T-helper 2 cell treated with Interferon-gamma antibody and Interleukin-4, amounts not matched to agents 5 μg/mL and 100 μg/mL, for 36 hours (primary cell): ENCODE measurements at regions not wholly inside any gene's neighbourhood (a gene's known extent, or its start where the extent isn't known, plus 50 kb on each side); places are given as distances from the start of the nearest gene placed in this dataset.
A peak's percentile ranks its signal among the peaks of the same experiment; 100 is the strongest.

ENCODE experiments used
- DNase-seq: peaks from one replicate; pipeline ENCODE4 v3.0.0; 2021; ENCODE audit warnings: low spot score
- H3K27ac Mint-ChIP-seq: one replicate; pipeline ENCODE4 v1.8.0; 2021; ENCODE audit warnings: mild to moderate bottlenecking, mixed read lengths
- H3K27me3 Mint-ChIP-seq: one replicate; pipeline ENCODE4 v1.8.0; 2021; ENCODE audit warnings: low read depth, mixed read lengths
- H3K36me3 Mint-ChIP-seq: one replicate; pipeline ENCODE4 v1.8.0; 2021; ENCODE audit warnings: low read depth, mixed read lengths
- H3K4me1 Mint-ChIP-seq: one replicate; pipeline ENCODE4 v1.8.0; 2021; ENCODE audit warnings: low read depth, mixed read lengths
- H3K4me3 Mint-ChIP-seq: one replicate; pipeline ENCODE4 v1.8.0; 2022; ENCODE audit warnings: mild to moderate bottlenecking, moderate library complexity, mixed read lengths
- H3K9me3 Mint-ChIP-seq: one replicate; pipeline ENCODE4 v1.8.0; 2021; ENCODE audit warnings: mixed read lengths

GRCh38 chr15:91469632-91470567 is 369.8 kb downstream of the SV2B start:
- peaks cover 15% of the 10 kb centered on the region for H3K27me3 Mint-ChIP-seq
- peak overlapping the region; percentile 58 for H3K4me3 Mint-ChIP-seq
- peaks cover 1% of the 10 kb centered on the region for H3K36me3 Mint-ChIP-seq
- peak; percentile 50 for DNase-seq
- H3K27ac Mint-ChIP-seq: peak overlapping the region; percentile 76
- H3K4me1 Mint-ChIP-seq: peaks cover 42% of the 10 kb centered on the region
- H3K9me3 Mint-ChIP-seq: no peaks in the 10 kb centered on the region

GRCh38 chr15:91471468-91471867 is 371.4 kb downstream of the SV2B start:
- Mint-ChIP-seq H3K4me1 (peaks cover 42% of the 10 kb centered on the region), H3K27ac (peak overlapping the region; percentile 76), H3K4me3 (peak overlapping the region; percentile 45), H3K27me3 (peaks cover 20% of the 10 kb centered on the region), H3K9me3 (no peaks in the 10 kb centered on the region), H3K36me3 (peaks cover 1% of the 10 kb centered on the region)
- DNase-seq: no peak

GRCh38 chr15:91472316-91472756 is 372.3 kb downstream of the SV2B start:
- Mint-ChIP-seq H3K9me3 (no peaks in the 10 kb centered on the region), H3K27ac (peak overlapping the region; percentile 50), H3K36me3 (peaks cover 1% of the 10 kb centered on the region), H3K27me3 (peaks cover 25% of the 10 kb centered on the region), H3K4me3 (peak overlapping the region; percentile 58), H3K4me1 (peaks cover 42% of the 10 kb centered on the region)
- no peak for DNase-seq

GRCh38 chr15:91473894-91474545 is 374.0 kb downstream of the SV2B start:
- Mint-ChIP-seq H3K27me3 (peaks cover 19% of the 10 kb centered on the region), H3K4me1 (peaks cover 39% of the 10 kb centered on the region), H3K4me3 (no peak overlapping the region), H3K36me3 (peaks cover 1% of the 10 kb centered on the region), H3K27ac (no peak overlapping the region), H3K9me3 (no peaks in the 10 kb centered on the region)
- DNase-seq: no peak

GRCh38 chr15:91476861-91477260 is 376.6 kb upstream of the SLCO3A1 start:
- Mint-ChIP-seq H3K27me3 (peaks cover 16% of the 10 kb centered on the region), H3K4me3 (no peak overlapping the region), H3K27ac (no peak overlapping the region), H3K9me3 (no peaks in the 10 kb centered on the region), H3K36me3 (peaks cover 1% of the 10 kb centered on the region), H3K4me1 (peaks cover 12% of the 10 kb centered on the region)
- no peak for DNase-seq

- Mint-ChIP-seq H3K36me3 (no peaks in the 10 kb centered on the region), H3K27ac (no peak overlapping the region), H3K4me1 (peaks cover 8% of the 10 kb centered on the region), H3K27me3 (peaks cover 14% of the 10 kb centered on the region), H3K9me3 (no peaks in the 10 kb centered on the region), H3K4me3 (no peak overlapping the region)
- no peak for DNase-seq
Observed at GRCh38 chr15:91478717-91479191, 374.8 kb upstream of the SLCO3A1 start.

GRCh38 chr15:91480426-91480825 is 373.1 kb upstream of the SLCO3A1 start:
- no peaks in the 10 kb centered on the region for H3K9me3 Mint-ChIP-seq
- H3K4me3 Mint-ChIP-seq: no peak overlapping the region
- no peaks in the 10 kb centered on the region for H3K36me3 Mint-ChIP-seq
- peaks cover 8% of the 10 kb centered on the region for H3K4me1 Mint-ChIP-seq
- H3K27ac Mint-ChIP-seq: no peak overlapping the region
- H3K27me3 Mint-ChIP-seq: peaks cover 15% of the 10 kb centered on the region
- no peak for DNase-seq

GRCh38 chr15:91482799-91483198 is 370.7 kb upstream of the SLCO3A1 start:
- no peak overlapping the region for H3K27ac Mint-ChIP-seq
- peak overlapping the region; percentile 34 for H3K4me3 Mint-ChIP-seq

GRCh38 chr15:91484141-91484540 is 369.4 kb upstream of the SLCO3A1 start:
- no peak overlapping the region for H3K4me3 Mint-ChIP-seq
- H3K36me3 Mint-ChIP-seq: no peaks in the 10 kb centered on the region
- no peaks in the 10 kb centered on the region for H3K9me3 Mint-ChIP-seq
- no peak for DNase-seq
- H3K27ac Mint-ChIP-seq: no peak overlapping the region
- peaks cover 5% of the 10 kb centered on the region for H3K27me3 Mint-ChIP-seq
- H3K4me1 Mint-ChIP-seq: peaks cover 6% of the 10 kb centered on the region

More at GRCh38 chr15:91482799-91483198, 370.7 kb upstream of the SLCO3A1 start:
- Mint-ChIP-seq H3K9me3 (no peaks in the 10 kb centered on the region), H3K27me3 (peaks cover 4% of the 10 kb centered on the region), H3K36me3 (no peaks in the 10 kb centered on the region), H3K4me1 (peaks cover 8% of the 10 kb centered on the region)
- DNase-seq: no peak

- DNase-seq: no peak
- no peaks in the 10 kb centered on the region for H3K9me3 Mint-ChIP-seq
- no peak overlapping the region for H3K4me3 Mint-ChIP-seq
- no peak overlapping the region for H3K27ac Mint-ChIP-seq
- peaks cover 20% of the 10 kb centered on the region for H3K27me3 Mint-ChIP-seq
- H3K4me1 Mint-ChIP-seq: no peaks in the 10 kb centered on the region
- H3K36me3 Mint-ChIP-seq: no peaks in the 10 kb centered on the region
Observed at GRCh38 chr15:91488452-91488851, 365.1 kb upstream of the SLCO3A1 start.

GRCh38 chr15:91490211-91490610 is 363.3 kb upstream of the SLCO3A1 start:
- DNase-seq: no peak
- Mint-ChIP-seq H3K4me3 (no peak overlapping the region), H3K36me3 (no peaks in the 10 kb centered on the region), H3K27ac (no peak overlapping the region), H3K9me3 (no peaks in the 10 kb centered on the region), H3K27me3 (peaks cover 16% of the 10 kb centered on the region), H3K4me1 (no peaks in the 10 kb centered on the region)

GRCh38 chr15:91491101-91491950 is 362.2 kb upstream of the SLCO3A1 start:
- no peaks in the 10 kb centered on the region for H3K4me1 Mint-ChIP-seq
- H3K36me3 Mint-ChIP-seq: no peaks in the 10 kb centered on the region
- H3K4me3 Mint-ChIP-seq: no peak overlapping the region
- no peaks in the 10 kb centered on the region for H3K9me3 Mint-ChIP-seq
- H3K27me3 Mint-ChIP-seq: peaks cover 16% of the 10 kb centered on the region
- no peak for DNase-seq
- no peak overlapping the region for H3K27ac Mint-ChIP-seq

- Mint-ChIP-seq H3K4me3 (no peak overlapping the region), H3K4me1 (no peaks in the 10 kb centered on the region), H3K36me3 (no peaks in the 10 kb centered on the region), H3K27ac (no peak overlapping the region), H3K27me3 (peaks cover 13% of the 10 kb centered on the region), H3K9me3 (no peaks in the 10 kb centered on the region)
- no peak for DNase-seq
Observed at GRCh38 chr15:91496754-91497691, 356.5 kb upstream of the SLCO3A1 start.
